HEK293 (cell line): ENCODE measurements at regions not wholly inside any gene's neighbourhood (a gene's known extent, or its start where the extent isn't known, plus 50 kb on each side); places are given as distances from the start of the nearest gene placed in this dataset.

Experiments used
- ZBTB8A ChIP-seq: fragments of 450-650 bp; formaldehyde crosslinking; IDR thresholded peaks from 2 replicates; pipeline ENCODE4 v1.5.1; 2016; ENCODE audit warnings: missing biosample characterization, missing genetic modification characterization
- ZNF202 ChIP-seq: fragments of 450-650 bp; formaldehyde crosslinking; IDR thresholded peaks from 2 replicates; pipeline ENCODE4 v1.5.1; 2016; ENCODE audit warnings: missing biosample characterization, missing genetic modification characterization, borderline replicate concordance
- ZNF549 ChIP-seq: fragments of 450-650 bp; IDR thresholded peaks from 2 replicates; pipeline ENCODE4 v1.5.1; 2018; ENCODE audit warnings: missing biosample characterization, missing genetic modification characterization, mild to moderate bottlenecking, inconsistent platforms, moderate library complexity
- ZNF792 ChIP-seq: fragments of 450-650 bp; formaldehyde crosslinking; IDR thresholded peaks from 2 replicates; pipeline ENCODE4 v1.5.1; 2016; ENCODE audit warnings: missing biosample characterization, missing genetic modification characterization
- TF ChIP-seq, protein P1 (sequence below): fragments of 450-650 bp; formaldehyde crosslinking; IDR thresholded peaks from 2 replicates; pipeline ENCODE4 v1.5.1; 2016; ENCODE audit warnings: missing biosample characterization, missing genetic modification characterization
- TF ChIP-seq, protein P2 (sequence below): fragments of 450-650 bp; formaldehyde crosslinking; IDR thresholded peaks from 2 replicates; pipeline ENCODE4 v1.5.1; 2016; ENCODE audit warnings: missing biosample characterization, missing genetic modification characterization
- TF ChIP-seq, protein P3 (sequence below): fragments of 450-650 bp; formaldehyde crosslinking; IDR thresholded peaks from 2 replicates; pipeline ENCODE4 v1.5.1; 2016; ENCODE audit warnings: missing biosample characterization, missing genetic modification characterization

DNA sequence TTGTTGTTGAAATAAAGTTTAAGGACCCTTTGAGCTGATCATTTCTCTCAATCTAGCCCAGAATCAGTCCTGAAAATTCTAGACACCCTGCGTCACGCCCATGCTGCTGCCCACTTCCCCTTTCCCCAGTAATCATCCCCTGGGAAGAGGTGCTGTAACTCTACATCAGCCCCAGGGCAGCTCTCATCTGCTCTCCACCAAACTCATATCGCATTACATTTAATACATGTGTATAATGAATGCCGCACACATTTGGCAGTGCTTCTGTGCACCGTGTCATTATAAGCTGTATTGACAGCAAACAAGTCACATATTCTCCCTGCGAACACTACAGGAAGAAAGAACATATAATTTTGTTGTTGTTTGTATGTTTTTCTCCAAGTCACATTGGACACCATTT, 539.7 kb upstream of the DAB1 start:
- TF ChIP-seq ZNF202 (tag by site-specific recombination), result no peak
- TF ChIP-seq, protein P1, sequence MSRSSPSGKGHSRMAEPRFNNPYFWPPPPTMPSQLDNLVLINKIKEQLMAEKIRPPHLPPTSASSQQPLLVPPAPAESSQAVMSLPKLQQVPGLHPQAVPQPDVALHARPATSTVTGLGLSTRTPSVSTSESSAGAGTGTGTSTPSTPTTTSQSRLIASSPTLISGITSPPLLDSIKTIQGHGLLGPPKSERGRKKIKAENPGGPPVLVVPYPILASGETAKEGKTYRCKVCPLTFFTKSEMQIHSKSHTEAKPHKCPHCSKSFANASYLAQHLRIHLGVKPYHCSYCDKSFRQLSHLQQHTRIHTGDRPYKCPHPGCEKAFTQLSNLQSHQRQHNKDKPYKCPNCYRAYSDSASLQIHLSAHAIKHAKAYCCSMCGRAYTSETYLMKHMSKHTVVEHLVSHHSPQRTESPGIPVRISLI (tag by site-specific recombination), result no peak
- TF ChIP-seq, protein P2, sequence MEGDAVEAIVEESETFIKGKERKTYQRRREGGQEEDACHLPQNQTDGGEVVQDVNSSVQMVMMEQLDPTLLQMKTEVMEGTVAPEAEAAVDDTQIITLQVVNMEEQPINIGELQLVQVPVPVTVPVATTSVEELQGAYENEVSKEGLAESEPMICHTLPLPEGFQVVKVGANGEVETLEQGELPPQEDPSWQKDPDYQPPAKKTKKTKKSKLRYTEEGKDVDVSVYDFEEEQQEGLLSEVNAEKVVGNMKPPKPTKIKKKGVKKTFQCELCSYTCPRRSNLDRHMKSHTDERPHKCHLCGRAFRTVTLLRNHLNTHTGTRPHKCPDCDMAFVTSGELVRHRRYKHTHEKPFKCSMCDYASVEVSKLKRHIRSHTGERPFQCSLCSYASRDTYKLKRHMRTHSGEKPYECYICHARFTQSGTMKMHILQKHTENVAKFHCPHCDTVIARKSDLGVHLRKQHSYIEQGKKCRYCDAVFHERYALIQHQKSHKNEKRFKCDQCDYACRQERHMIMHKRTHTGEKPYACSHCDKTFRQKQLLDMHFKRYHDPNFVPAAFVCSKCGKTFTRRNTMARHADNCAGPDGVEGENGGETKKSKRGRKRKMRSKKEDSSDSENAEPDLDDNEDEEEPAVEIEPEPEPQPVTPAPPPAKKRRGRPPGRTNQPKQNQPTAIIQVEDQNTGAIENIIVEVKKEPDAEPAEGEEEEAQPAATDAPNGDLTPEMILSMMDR (tag by site-specific recombination), result no peak
- no peak for TF ChIP-seq ZNF792 (tag by site-specific recombination)
- TF ChIP-seq ZBTB8A, result no peak
- TF ChIP-seq ZNF549 (tag by site-specific recombination), result no peak
- TF ChIP-seq, protein P3, sequence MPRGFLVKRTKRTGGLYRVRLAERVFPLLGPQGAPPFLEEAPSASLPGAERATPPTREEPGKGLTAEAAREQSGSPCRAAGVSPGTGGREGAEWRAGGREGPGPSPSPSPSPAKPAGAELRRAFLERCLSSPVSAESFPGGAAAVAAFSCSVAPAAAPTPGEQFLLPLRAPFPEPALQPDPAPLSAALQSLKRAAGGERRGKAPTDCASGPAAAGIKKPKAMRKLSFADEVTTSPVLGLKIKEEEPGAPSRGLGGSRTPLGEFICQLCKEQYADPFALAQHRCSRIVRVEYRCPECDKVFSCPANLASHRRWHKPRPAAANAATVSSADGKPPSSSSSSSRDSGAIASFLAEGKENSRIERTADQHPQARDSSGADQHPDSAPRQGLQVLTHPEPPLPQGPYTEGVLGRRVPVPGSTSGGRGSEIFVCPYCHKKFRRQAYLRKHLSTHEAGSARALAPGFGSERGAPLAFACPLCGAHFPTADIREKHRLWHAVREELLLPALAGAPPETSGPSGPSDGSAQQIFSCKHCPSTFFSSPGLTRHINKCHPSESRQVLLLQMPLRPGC, result no peak
